ENCODE measurements at regions not wholly inside any gene's neighbourhood (a gene's known extent, or its start where the extent isn't known, plus 50 kb on each side); places are given as distances from the start of the nearest gene placed in this dataset.

- Histone ChIP-seq H3K27ac (no peak overlapping the region), H3K4me3 (ENCODE audit: low read depth, low read length) (no peak overlapping the region), H3K36me3 (no peaks in the 10 kb centered on the region), H3K9me3 (ENCODE audit: severe bottlenecking) (peaks cover 3% of the 10 kb centered on the region), H3K27me3 (ENCODE audit: insufficient read depth, low read depth, severe bottlenecking) (no peaks in the 10 kb centered on the region)
- no peak for DNase-seq
- TF ChIP-seq, protein P1, sequence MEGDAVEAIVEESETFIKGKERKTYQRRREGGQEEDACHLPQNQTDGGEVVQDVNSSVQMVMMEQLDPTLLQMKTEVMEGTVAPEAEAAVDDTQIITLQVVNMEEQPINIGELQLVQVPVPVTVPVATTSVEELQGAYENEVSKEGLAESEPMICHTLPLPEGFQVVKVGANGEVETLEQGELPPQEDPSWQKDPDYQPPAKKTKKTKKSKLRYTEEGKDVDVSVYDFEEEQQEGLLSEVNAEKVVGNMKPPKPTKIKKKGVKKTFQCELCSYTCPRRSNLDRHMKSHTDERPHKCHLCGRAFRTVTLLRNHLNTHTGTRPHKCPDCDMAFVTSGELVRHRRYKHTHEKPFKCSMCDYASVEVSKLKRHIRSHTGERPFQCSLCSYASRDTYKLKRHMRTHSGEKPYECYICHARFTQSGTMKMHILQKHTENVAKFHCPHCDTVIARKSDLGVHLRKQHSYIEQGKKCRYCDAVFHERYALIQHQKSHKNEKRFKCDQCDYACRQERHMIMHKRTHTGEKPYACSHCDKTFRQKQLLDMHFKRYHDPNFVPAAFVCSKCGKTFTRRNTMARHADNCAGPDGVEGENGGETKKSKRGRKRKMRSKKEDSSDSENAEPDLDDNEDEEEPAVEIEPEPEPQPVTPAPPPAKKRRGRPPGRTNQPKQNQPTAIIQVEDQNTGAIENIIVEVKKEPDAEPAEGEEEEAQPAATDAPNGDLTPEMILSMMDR (IDR thresholded peaks at IDR 0.05; ENCODE audit: low read depth, low read length): no peak
Measured at GRCh38 chr1:199362996-199363395, 664.5 kb upstream of the NR5A2 start.

- DNase-seq: no peak
- Histone ChIP-seq H3K27me3 (ENCODE audit: insufficient read depth, low read depth, severe bottlenecking) (no peaks in the 10 kb centered on the region), H3K4me3 (ENCODE audit: low read depth, low read length) (no peak overlapping the region), H3K9me3 (ENCODE audit: severe bottlenecking) (no peaks in the 10 kb centered on the region), H3K36me3 (no peaks in the 10 kb centered on the region), H3K27ac (no peak overlapping the region)
- TF ChIP-seq, protein P1 (IDR thresholded peaks at IDR 0.05; ENCODE audit: low read depth, low read length): no peak
Measured at GRCh38 chr1:199373139-199373538, 654.4 kb upstream of the NR5A2 start.

DNA sequence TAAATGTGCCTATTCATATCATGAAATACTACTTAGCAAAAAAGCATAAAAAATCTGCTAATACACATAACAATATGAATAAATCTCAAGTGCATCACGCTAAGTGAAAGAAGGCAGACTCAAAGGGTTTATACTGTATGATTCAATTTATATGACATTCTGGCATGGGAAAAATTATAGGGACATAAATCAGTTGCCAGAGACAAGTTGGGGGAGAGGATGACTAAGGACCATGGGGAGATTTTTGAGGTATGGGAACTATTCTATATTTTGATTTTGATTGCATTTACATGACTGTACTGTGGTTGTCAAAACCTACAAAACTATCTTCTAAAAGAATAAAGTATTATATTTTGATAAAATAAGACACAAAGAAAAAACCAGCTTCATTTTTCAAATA lies 650.3 kb upstream of the NR5A2 start:
- no peak overlapping the region for H3K27ac ChIP-seq
- H3K27me3 ChIP-seq (ENCODE audit: insufficient read depth, low read depth, severe bottlenecking): no peaks in the 10 kb centered on the region
- H3K4me3 ChIP-seq (ENCODE audit: low read depth, low read length): no peak overlapping the region
- TF ChIP-seq, protein P1 (IDR thresholded peaks at IDR 0.05; ENCODE audit: low read depth, low read length): no peak
- no peaks in the 10 kb centered on the region for H3K9me3 ChIP-seq (ENCODE audit: severe bottlenecking)
- no peaks in the 10 kb centered on the region for H3K36me3 ChIP-seq
- no peak for DNase-seq

GRCh38 chr1:199383793-199384192 lies 643.7 kb upstream of the NR5A2 start:
- Histone ChIP-seq H3K36me3 (no peaks in the 10 kb centered on the region), H3K27me3 (ENCODE audit: insufficient read depth, low read depth, severe bottlenecking) (no peaks in the 10 kb centered on the region), H3K9me3 (ENCODE audit: severe bottlenecking) (no peaks in the 10 kb centered on the region), H3K27ac (no peak overlapping the region), H3K4me3 (ENCODE audit: low read depth, low read length) (no peak overlapping the region)
- TF ChIP-seq, protein P1 (IDR thresholded peaks at IDR 0.05; ENCODE audit: low read depth, low read length): no peak
- DNase-seq: no peak

- TF ChIP-seq, protein P1 (IDR thresholded peaks at IDR 0.05; ENCODE audit: low read depth, low read length): no peak
- Histone ChIP-seq H3K9me3 (ENCODE audit: severe bottlenecking) (peaks cover 2% of the 10 kb centered on the region), H3K27me3 (ENCODE audit: insufficient read depth, low read depth, severe bottlenecking) (no peaks in the 10 kb centered on the region), H3K27ac (no peak overlapping the region), H3K4me3 (ENCODE audit: low read depth, low read length) (no peak overlapping the region), H3K36me3 (no peaks in the 10 kb centered on the region)
- no peak for DNase-seq
Measured at GRCh38 chr1:199394856-199395255, 632.7 kb upstream of the NR5A2 start.

GRCh38 chr1:199396456-199396855 lies 631.1 kb upstream of the NR5A2 start:
- H3K4me3 ChIP-seq (ENCODE audit: low read depth, low read length): no peak overlapping the region
- no peak overlapping the region for H3K27ac ChIP-seq
- TF ChIP-seq, protein P1 (IDR thresholded peaks at IDR 0.05; ENCODE audit: low read depth, low read length): no peak
- DNase-seq: no peak
- H3K9me3 ChIP-seq (ENCODE audit: severe bottlenecking): no peaks in the 10 kb centered on the region
- no peaks in the 10 kb centered on the region for H3K27me3 ChIP-seq (ENCODE audit: insufficient read depth, low read depth, severe bottlenecking)
- H3K36me3 ChIP-seq: no peaks in the 10 kb centered on the region
